UCSD-AML1 (cell line): ENCODE measurements at regions not wholly inside any gene's neighbourhood (a gene's known extent, or its start where the extent isn't known, plus 50 kb on each side); places are given as distances from the start of the nearest gene placed in this dataset.
"Not testable (repeated sequence)": the region's sequence is repeated elsewhere in the genome, so short reads cannot be mapped to it uniquely, and the experiment has no call there.

Source experiments
- DNase-seq: peaks from one replicate; lab custom pipeline; 2025; ENCODE audit not compliant: unreplicated experiment; lab: John Stamatoyannopoulos, UW

GRCh38 chr9:65397763-65398719 is 113.0 kb upstream of the FOXD4L5 start:
- DNase-seq = not testable (repeated sequence)

- not testable (repeated sequence) for DNase-seq
Observed at GRCh38 chr9:65397226-65397625, 112.2 kb upstream of the FOXD4L5 start.

GRCh38 chr9:65396601-65397000 is 111.6 kb upstream of the FOXD4L5 start:
- not testable (repeated sequence) for DNase-seq

GRCh38 chr9:65395789-65396188 is 110.8 kb upstream of the FOXD4L5 start:
- DNase-seq = not testable (repeated sequence)

- not testable (repeated sequence) for DNase-seq
Observed at GRCh38 chr9:65395121-65395520, 110.1 kb upstream of the FOXD4L5 start.

GRCh38 chr9:65393111-65393810 is 108.3 kb upstream of the FOXD4L5 start:
- DNase-seq = not testable (repeated sequence)

- DNase-seq = not testable (repeated sequence)
Observed at GRCh38 chr9:65392611-65393010, 107.6 kb upstream of the FOXD4L5 start.

- DNase-seq = not testable (repeated sequence)
Observed at GRCh38 chr9:65389710-65390109, 104.7 kb upstream of the FOXD4L5 start.

GRCh38 chr9:65389216-65389615 is 104.2 kb upstream of the FOXD4L5 start:
- DNase-seq = not testable (repeated sequence)

GRCh38 chr9:65386699-65387098 is 101.7 kb upstream of the FOXD4L5 start:
- not testable (repeated sequence) for DNase-seq

- not testable (repeated sequence) for DNase-seq
Observed at GRCh38 chr9:65386191-65386590, 101.2 kb upstream of the FOXD4L5 start.

GRCh38 chr9:65385655-65386024 is 100.6 kb upstream of the FOXD4L5 start:
- DNase-seq = not testable (repeated sequence)

- DNase-seq = not testable (repeated sequence)
Observed at GRCh38 chr9:65384759-65385654, 100.0 kb upstream of the FOXD4L5 start.

- not testable (repeated sequence) for DNase-seq
Observed at GRCh38 chr9:65384066-65384465, 99.1 kb upstream of the FOXD4L5 start.

GRCh38 chr9:65383646-65384045 is 98.6 kb upstream of the FOXD4L5 start:
- DNase-seq = not testable (repeated sequence)

GRCh38 chr9:65382701-65383318 is 97.8 kb upstream of the FOXD4L5 start:
- not testable (repeated sequence) for DNase-seq
